Cardiac muscle cell (in vitro differentiated cells and primary cell): ENCODE measurements at regions not wholly inside any gene's neighbourhood (a gene's known extent, or its start where the extent isn't known, plus 50 kb on each side); places are given as distances from the start of the nearest gene placed in this dataset.

Experiments used
- DNase-seq, 2 donors: peaks; one replicate each; pipeline versions ENCODE4 v3.0.0 to v3.0.0-alpha.2; 2010 to 2017; ENCODE audit warnings: low read depth in 1 of 2, low spot score in 1 of 2
- H3K27ac ChIP-seq: fragments of 200-600 bp; sonication (generic); 2 replicates; pipeline ENCODE4 v1.5.1; 2016
- H3K27me3 ChIP-seq: fragments of 200-600 bp; sonication (generic); 2 replicates; pipeline ENCODE4 v1.6.0; 2016; ENCODE audit warnings: control low read depth
- H3K36me3 ChIP-seq: fragments of 200-600 bp; sonication (generic); 2 replicates; pipeline ENCODE4 v1.5.1; 2016; ENCODE audit warnings: control low read depth
- H3K4me1 ChIP-seq: fragments of 200-600 bp; sonication (generic); 2 replicates; pipeline ENCODE4 v1.8.1; 2017; ENCODE audit warnings: low read depth, mild to moderate bottlenecking, mixed run types
- H3K4me3 ChIP-seq: fragments of 200-600 bp; sonication (generic); 2 replicates; pipeline ENCODE4 v1.5.1; 2016; ENCODE audit warnings: mild to moderate bottlenecking
- H3K9me3 ChIP-seq: fragments of 200-600 bp; sonication (generic); 2 replicates; pipeline ENCODE4 v1.5.1; 2017; ENCODE audit warnings: low read depth, mild to moderate bottlenecking, control low read depth
- TF ChIP-seq, protein P1 (sequence below): IDR thresholded peaks from 2 replicates; pipeline ENCODE4 v1.5.1; 2012; ENCODE audit warnings: low read depth, mild to moderate bottlenecking, low read length

DNA sequence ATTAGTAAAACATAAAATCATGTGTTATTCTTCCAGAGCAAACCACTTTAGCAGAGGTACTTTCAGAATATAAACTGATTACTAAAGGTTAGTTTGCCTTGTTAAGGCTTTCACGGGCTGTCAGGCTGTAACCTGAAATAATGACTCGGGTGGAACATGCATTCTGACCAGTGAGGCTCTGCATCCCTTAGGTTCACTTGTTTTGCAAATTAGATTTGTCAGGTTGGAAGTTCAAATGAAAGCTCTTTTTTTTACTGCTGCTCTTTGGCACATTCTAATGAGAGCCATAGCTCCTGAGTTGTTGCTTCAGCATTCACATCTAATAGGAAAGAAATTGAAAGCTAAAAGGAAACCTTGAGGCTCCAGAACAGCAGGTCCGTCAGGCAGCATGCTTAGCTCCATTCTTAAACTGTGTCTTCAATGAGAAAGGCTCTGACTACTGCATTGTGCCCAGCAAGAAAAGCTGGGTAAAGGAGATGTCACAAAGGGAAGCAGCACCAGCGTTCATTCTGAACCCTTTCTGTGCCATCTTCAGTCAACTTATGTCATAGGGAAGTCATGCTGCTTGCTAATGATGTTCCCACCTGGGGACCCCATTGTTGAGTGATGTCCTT is 445.5 kb upstream of the FBXO33 start:
- TF ChIP-seq, protein P1, sequence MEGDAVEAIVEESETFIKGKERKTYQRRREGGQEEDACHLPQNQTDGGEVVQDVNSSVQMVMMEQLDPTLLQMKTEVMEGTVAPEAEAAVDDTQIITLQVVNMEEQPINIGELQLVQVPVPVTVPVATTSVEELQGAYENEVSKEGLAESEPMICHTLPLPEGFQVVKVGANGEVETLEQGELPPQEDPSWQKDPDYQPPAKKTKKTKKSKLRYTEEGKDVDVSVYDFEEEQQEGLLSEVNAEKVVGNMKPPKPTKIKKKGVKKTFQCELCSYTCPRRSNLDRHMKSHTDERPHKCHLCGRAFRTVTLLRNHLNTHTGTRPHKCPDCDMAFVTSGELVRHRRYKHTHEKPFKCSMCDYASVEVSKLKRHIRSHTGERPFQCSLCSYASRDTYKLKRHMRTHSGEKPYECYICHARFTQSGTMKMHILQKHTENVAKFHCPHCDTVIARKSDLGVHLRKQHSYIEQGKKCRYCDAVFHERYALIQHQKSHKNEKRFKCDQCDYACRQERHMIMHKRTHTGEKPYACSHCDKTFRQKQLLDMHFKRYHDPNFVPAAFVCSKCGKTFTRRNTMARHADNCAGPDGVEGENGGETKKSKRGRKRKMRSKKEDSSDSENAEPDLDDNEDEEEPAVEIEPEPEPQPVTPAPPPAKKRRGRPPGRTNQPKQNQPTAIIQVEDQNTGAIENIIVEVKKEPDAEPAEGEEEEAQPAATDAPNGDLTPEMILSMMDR: no peak
- Histone ChIP-seq H3K9me3 (no peaks in the 10 kb centered on the region), H3K27me3 (no peaks in the 10 kb centered on the region), H3K4me3 (no peak overlapping the region), H3K36me3 (no peaks in the 10 kb centered on the region), H3K4me1 (no peaks in the 10 kb centered on the region), H3K27ac (no peak overlapping the region)
- no peak for DNase-seq

DNA sequence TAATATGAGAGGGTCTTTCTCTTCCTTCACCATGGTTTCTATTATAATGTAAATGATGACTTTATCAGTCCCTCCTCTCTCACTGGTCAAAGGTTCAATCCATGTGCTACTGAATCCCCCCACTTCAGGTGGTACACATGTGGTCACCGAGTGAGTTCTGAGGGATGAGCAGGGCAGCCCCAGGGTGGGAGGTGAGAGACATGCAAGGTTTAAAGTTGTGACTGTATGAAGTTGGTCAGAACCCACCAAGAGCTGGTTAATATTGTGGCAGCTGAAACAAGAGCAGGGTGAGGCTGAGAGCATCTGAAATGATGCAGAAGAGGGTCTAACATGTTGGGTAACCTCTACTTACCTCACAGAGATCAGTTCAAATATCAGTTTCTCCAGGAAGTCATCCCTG is 444.7 kb upstream of the FBXO33 start:
- no peaks in the 10 kb centered on the region for H3K36me3 ChIP-seq

DNA sequence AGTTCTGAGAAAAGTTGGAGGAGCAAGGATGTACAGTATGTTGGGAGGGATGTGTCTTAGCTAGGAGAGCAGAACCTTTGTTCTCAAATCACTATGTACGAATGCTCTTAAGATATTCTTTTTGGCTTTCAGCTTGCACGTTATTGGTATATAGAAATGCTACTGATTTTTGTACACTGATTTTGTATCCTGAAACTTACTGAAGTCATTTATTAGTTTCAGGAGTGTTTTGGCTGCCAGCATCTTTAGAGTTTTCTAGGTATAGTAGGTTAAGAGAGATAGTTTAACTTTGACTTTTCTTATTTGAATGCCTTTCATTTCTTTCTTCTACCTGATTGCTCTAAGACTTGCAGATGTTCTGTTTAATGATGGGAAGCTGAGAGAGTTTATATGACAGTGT is 442.8 kb upstream of the FBXO33 start:
- Histone ChIP-seq H3K27me3 (no peaks in the 10 kb centered on the region), H3K36me3 (no peaks in the 10 kb centered on the region), H3K4me1 (no peaks in the 10 kb centered on the region), H3K9me3 (no peaks in the 10 kb centered on the region), H3K4me3 (no peak overlapping the region), H3K27ac (no peak overlapping the region)
- TF ChIP-seq, protein P1: no peak
- no peak for DNase-seq

More for the DNA sequence above, 444.7 kb upstream of the FBXO33 start:
- Histone ChIP-seq H3K9me3 (no peaks in the 10 kb centered on the region), H3K4me3 (no peak overlapping the region), H3K4me1 (no peaks in the 10 kb centered on the region), H3K27ac (no peak overlapping the region), H3K27me3 (no peaks in the 10 kb centered on the region)
- DNase-seq: no peak
- TF ChIP-seq, protein P1: no peak

DNA sequence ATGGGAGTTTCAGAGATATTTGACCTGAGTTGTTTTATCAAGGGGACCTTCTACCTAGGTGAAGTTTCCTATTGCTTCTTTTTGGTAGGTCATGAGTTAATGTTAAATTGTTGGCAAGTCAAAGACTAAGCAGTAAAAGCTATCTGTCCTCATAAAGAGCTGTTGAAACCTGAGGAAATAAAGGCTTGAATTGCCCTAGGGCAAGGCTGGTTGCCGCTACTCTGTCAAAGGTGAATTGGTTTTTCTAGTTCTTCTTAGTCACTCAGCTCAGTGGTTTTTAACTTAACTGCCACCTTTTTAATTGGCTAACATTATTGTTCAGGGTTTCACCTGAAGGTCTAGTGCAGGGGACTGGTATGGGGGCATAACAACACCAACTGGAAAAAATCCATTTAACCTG is 441.6 kb upstream of the FBXO33 start:
- DNase-seq: no peak
- Histone ChIP-seq H3K27me3 (no peaks in the 10 kb centered on the region), H3K36me3 (no peaks in the 10 kb centered on the region), H3K9me3 (no peaks in the 10 kb centered on the region), H3K27ac (no peak overlapping the region), H3K4me3 (no peak overlapping the region), H3K4me1 (no peaks in the 10 kb centered on the region)
- TF ChIP-seq, protein P1: no peak

DNA sequence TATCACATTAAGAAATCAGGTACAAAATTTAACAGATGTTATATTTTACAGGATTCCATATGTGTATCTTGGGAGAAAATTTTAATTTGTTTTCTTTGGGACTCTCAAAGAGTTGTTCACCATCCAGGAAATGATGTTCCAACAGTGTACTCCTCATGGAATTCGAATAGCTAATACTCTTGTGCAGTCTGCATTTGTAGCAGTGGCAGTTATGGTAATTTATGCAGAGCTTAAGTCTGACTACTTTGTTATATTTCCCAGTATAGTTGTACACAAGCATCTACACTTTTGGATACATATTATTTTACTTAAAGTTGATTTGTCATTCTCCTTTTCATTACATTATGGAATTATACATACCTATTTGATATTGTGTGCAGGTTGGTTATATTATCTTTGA is 436.7 kb upstream of the FBXO33 start:
- no peaks in the 10 kb centered on the region for H3K36me3 ChIP-seq
- H3K4me3 ChIP-seq: no peak overlapping the region
- no peaks in the 10 kb centered on the region for H3K4me1 ChIP-seq
- no peak for DNase-seq
- H3K9me3 ChIP-seq: no peaks in the 10 kb centered on the region
- H3K27me3 ChIP-seq: no peaks in the 10 kb centered on the region
- H3K27ac ChIP-seq: no peak overlapping the region
- TF ChIP-seq, protein P1: no peak
